ENCODE measurements at regions not wholly inside any gene's neighbourhood (a gene's known extent, or its start where the extent isn't known, plus 50 kb on each side); places are given as distances from the start of the nearest gene placed in this dataset.
"Not testable (repeated sequence)": the region's sequence is repeated elsewhere in the genome, so short reads cannot be mapped to it uniquely, and the experiment has no call there.

- peaks cover 23% of the 10 kb centered on the region for H3K4me1 ChIP-seq (ENCODE audit: control insufficient read depth, insufficient read depth, low read length)
Measured at GRCh38 chrX:39773923-39774773, 323.6 kb downstream of the BCOR start.

GRCh38 chrX:39774774-39775328, 322.9 kb downstream of the BCOR start:
- no peaks in the 10 kb centered on the region for H3K36me3 ChIP-seq (ENCODE audit: control insufficient read depth, insufficient read depth, low read length)
- H3K4me1 ChIP-seq (ENCODE audit: control insufficient read depth, insufficient read depth, low read length): peaks cover 23% of the 10 kb centered on the region
- no peak overlapping the region for H3K4me3 ChIP-seq (ENCODE audit: low read depth, low read length)
- H3K27me3 ChIP-seq (ENCODE audit: control insufficient read depth, insufficient read depth, low read length): no peaks in the 10 kb centered on the region
- no peak overlapping the region for H3K9ac ChIP-seq (ENCODE audit: low read depth, low read length)
- no peaks in the 10 kb centered on the region for H3K9me3 ChIP-seq (ENCODE audit: control insufficient read depth, insufficient read depth, low read length)

More at GRCh38 chrX:39773923-39774773, 323.6 kb downstream of the BCOR start:
- Histone ChIP-seq H3K9ac (ENCODE audit: low read depth, low read length) (no peak overlapping the region), H3K4me3 (ENCODE audit: low read depth, low read length) (no peak overlapping the region), H3K27me3 (ENCODE audit: control insufficient read depth, insufficient read depth, low read length) (no peaks in the 10 kb centered on the region), H3K9me3 (ENCODE audit: control insufficient read depth, insufficient read depth, low read length) (no peaks in the 10 kb centered on the region), H3K36me3 (ENCODE audit: control insufficient read depth, insufficient read depth, low read length) (no peaks in the 10 kb centered on the region)

GRCh38 chrX:39777623-39778025, 320.1 kb downstream of the BCOR start:
- Histone ChIP-seq H3K4me1 (ENCODE audit: control insufficient read depth, insufficient read depth, low read length) (peaks cover 27% of the 10 kb centered on the region), H3K9ac (ENCODE audit: low read depth, low read length) (no peak overlapping the region), H3K27me3 (ENCODE audit: control insufficient read depth, insufficient read depth, low read length) (no peaks in the 10 kb centered on the region), H3K36me3 (ENCODE audit: control insufficient read depth, insufficient read depth, low read length) (no peaks in the 10 kb centered on the region), H3K9me3 (ENCODE audit: control insufficient read depth, insufficient read depth, low read length) (no peaks in the 10 kb centered on the region), H3K4me3 (ENCODE audit: low read depth, low read length) (no peak overlapping the region)

GRCh38 chrX:39779952-39780783, 317.6 kb downstream of the BCOR start:
- peaks cover 10% of the 10 kb centered on the region for H3K4me1 ChIP-seq (ENCODE audit: control insufficient read depth, insufficient read depth, low read length)
- H3K36me3 ChIP-seq (ENCODE audit: control insufficient read depth, insufficient read depth, low read length): no peaks in the 10 kb centered on the region
- H3K27me3 ChIP-seq (ENCODE audit: control insufficient read depth, insufficient read depth, low read length): no peaks in the 10 kb centered on the region
- no peak overlapping the region for H3K9ac ChIP-seq (ENCODE audit: low read depth, low read length)
- H3K9me3 ChIP-seq (ENCODE audit: control insufficient read depth, insufficient read depth, low read length): no peaks in the 10 kb centered on the region
- no peak overlapping the region for H3K4me3 ChIP-seq (ENCODE audit: low read depth, low read length)

- Histone ChIP-seq H3K9ac (ENCODE audit: low read depth, low read length) (no peak overlapping the region), H3K4me3 (ENCODE audit: low read depth, low read length) (no peak overlapping the region), H3K9me3 (ENCODE audit: control insufficient read depth, insufficient read depth, low read length) (no peaks in the 10 kb centered on the region), H3K4me1 (ENCODE audit: control insufficient read depth, insufficient read depth, low read length) (peaks cover 10% of the 10 kb centered on the region), H3K36me3 (ENCODE audit: control insufficient read depth, insufficient read depth, low read length) (no peaks in the 10 kb centered on the region), H3K27me3 (ENCODE audit: control insufficient read depth, insufficient read depth, low read length) (no peaks in the 10 kb centered on the region)
Measured at GRCh38 chrX:39782276-39782675, 315.5 kb downstream of the BCOR start.

GRCh38 chrX:39787999-39788398, 309.8 kb downstream of the BCOR start:
- Histone ChIP-seq H3K4me3 (ENCODE audit: low read depth, low read length) (no peak overlapping the region), H3K36me3 (ENCODE audit: control insufficient read depth, insufficient read depth, low read length) (no peaks in the 10 kb centered on the region), H3K27me3 (ENCODE audit: control insufficient read depth, insufficient read depth, low read length) (no peaks in the 10 kb centered on the region), H3K9ac (ENCODE audit: low read depth, low read length) (no peak overlapping the region), H3K9me3 (ENCODE audit: control insufficient read depth, insufficient read depth, low read length) (no peaks in the 10 kb centered on the region), H3K4me1 (ENCODE audit: control insufficient read depth, insufficient read depth, low read length) (no peaks in the 10 kb centered on the region)

- H3K9me3 ChIP-seq (ENCODE audit: control insufficient read depth, insufficient read depth, low read length): no peaks in the 10 kb centered on the region
- no peaks in the 10 kb centered on the region for H3K27me3 ChIP-seq (ENCODE audit: control insufficient read depth, insufficient read depth, low read length)
Measured at GRCh38 chrX:39788521-39788920, 309.2 kb downstream of the BCOR start.

GRCh38 chrX:39791691-39792090, 306.1 kb downstream of the BCOR start:
- Histone ChIP-seq H3K27me3 (ENCODE audit: control insufficient read depth, insufficient read depth, low read length) (no peaks in the 10 kb centered on the region), H3K9me3 (ENCODE audit: control insufficient read depth, insufficient read depth, low read length) (no peaks in the 10 kb centered on the region), H3K36me3 (ENCODE audit: control insufficient read depth, insufficient read depth, low read length) (no peaks in the 10 kb centered on the region), H3K4me1 (ENCODE audit: control insufficient read depth, insufficient read depth, low read length) (peaks cover 2% of the 10 kb centered on the region), H3K4me3 (ENCODE audit: low read depth, low read length) (no peak overlapping the region), H3K9ac (ENCODE audit: low read depth, low read length) (no peak overlapping the region)

More at GRCh38 chrX:39788521-39788920, 309.2 kb downstream of the BCOR start:
- Histone ChIP-seq H3K4me3 (ENCODE audit: low read depth, low read length) (no peak overlapping the region), H3K4me1 (ENCODE audit: control insufficient read depth, insufficient read depth, low read length) (no peaks in the 10 kb centered on the region), H3K9ac (ENCODE audit: low read depth, low read length) (no peak overlapping the region), H3K36me3 (ENCODE audit: control insufficient read depth, insufficient read depth, low read length) (no peaks in the 10 kb centered on the region)

- Histone ChIP-seq H3K27me3 (ENCODE audit: control insufficient read depth, insufficient read depth, low read length) (no peaks in the 10 kb centered on the region), H3K4me3 (ENCODE audit: low read depth, low read length) (no peak overlapping the region), H3K4me1 (ENCODE audit: control insufficient read depth, insufficient read depth, low read length) (peaks cover 2% of the 10 kb centered on the region), H3K9ac (ENCODE audit: low read depth, low read length) (no peak overlapping the region), H3K9me3 (ENCODE audit: control insufficient read depth, insufficient read depth, low read length) (no peaks in the 10 kb centered on the region), H3K36me3 (ENCODE audit: control insufficient read depth, insufficient read depth, low read length) (no peaks in the 10 kb centered on the region)
Measured at GRCh38 chrX:39795605-39796004, 302.2 kb downstream of the BCOR start.

GRCh38 chrX:39796856-39797255, 300.9 kb downstream of the BCOR start:
- no peaks in the 10 kb centered on the region for H3K27me3 ChIP-seq (ENCODE audit: control insufficient read depth, insufficient read depth, low read length)
- H3K9me3 ChIP-seq (ENCODE audit: control insufficient read depth, insufficient read depth, low read length): no peaks in the 10 kb centered on the region
- peaks cover 2% of the 10 kb centered on the region for H3K4me1 ChIP-seq (ENCODE audit: control insufficient read depth, insufficient read depth, low read length)

GRCh38 chrX:39798488-39798887, 299.3 kb downstream of the BCOR start:
- H3K9me3 ChIP-seq (ENCODE audit: control insufficient read depth, insufficient read depth, low read length); H3K36me3 ChIP-seq (ENCODE audit: control insufficient read depth, insufficient read depth, low read length); H3K27me3 ChIP-seq (ENCODE audit: control insufficient read depth, insufficient read depth, low read length): not testable (repeated sequence)

More at GRCh38 chrX:39796856-39797255, 300.9 kb downstream of the BCOR start:
- H3K9ac ChIP-seq (ENCODE audit: low read depth, low read length): no peak overlapping the region
- no peak overlapping the region for H3K4me3 ChIP-seq (ENCODE audit: low read depth, low read length)
- no peaks in the 10 kb centered on the region for H3K36me3 ChIP-seq (ENCODE audit: control insufficient read depth, insufficient read depth, low read length)

More at GRCh38 chrX:39798488-39798887, 299.3 kb downstream of the BCOR start:
- not testable (repeated sequence) for H3K9ac ChIP-seq (ENCODE audit: low read depth, low read length); H3K4me3 ChIP-seq (ENCODE audit: low read depth, low read length); H3K4me1 ChIP-seq (ENCODE audit: control insufficient read depth, insufficient read depth, low read length)
